ENCODE measurements at regions not wholly inside any gene's neighbourhood (a gene's known extent, or its start where the extent isn't known, plus 50 kb on each side); places are given as distances from the start of the nearest gene placed in this dataset.
"Not testable (repeated sequence)": the region's sequence is repeated elsewhere in the genome, so short reads cannot be mapped to it uniquely, and the experiment has no call there.

DNA sequence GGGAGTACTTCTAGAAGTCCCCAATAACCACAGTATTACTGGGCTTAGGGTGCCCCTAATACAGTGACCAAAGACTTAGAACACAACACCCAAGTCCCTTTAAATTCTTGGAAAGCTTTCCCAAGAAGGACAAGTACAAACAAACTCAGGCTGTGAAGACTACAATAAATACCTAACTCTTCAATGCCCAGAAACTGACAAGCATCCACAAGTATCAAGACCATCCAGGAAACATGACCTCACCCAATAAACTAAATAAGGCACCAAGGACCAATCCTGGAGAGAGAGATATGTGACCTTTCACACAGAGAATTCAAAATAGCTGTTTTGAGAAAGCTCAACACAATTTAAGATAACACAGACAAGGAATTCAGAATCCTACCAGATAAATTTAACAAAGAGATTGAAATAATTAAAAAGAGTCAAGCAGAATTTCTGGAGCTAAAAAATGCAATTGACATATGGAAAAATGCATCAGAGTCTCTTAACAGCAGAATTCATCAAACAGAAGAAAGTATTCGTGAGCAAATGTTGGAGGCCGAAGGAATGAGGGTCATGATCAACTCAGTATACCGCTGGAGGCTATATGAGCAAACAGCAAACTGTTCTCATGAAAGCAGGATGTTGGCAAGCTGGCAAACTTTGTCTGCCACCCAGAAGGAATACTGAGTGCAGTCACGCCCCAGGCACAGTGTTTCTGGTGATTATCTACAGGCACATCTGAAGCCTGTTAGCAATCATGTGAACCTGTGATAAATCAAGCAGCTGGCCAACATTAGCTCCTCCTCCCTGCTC lies 87.0 kb upstream of the NECTIN3 start:
- H3K4me1 ChIP-seq (ENCODE audit: control insufficient read depth in 3 of 3, insufficient read depth in 2 of 3, low read depth in 1 of 3, low read length in 2 of 3) = no peaks in the 10 kb centered on the region
- H3K9me3 ChIP-seq (ENCODE audit: control insufficient read depth in 2 of 2, insufficient read depth in 1 of 2, low read depth in 1 of 2, low read length in 1 of 2) = peaks cover 0 to 12% of the 10 kb centered on the region in 2 donors
- FAIRE-seq (no peak), DNase-seq (no peak)
- 88 to 96% (median 89%) methylated on average over 4 of the region's 4 CpGs for WGBS, 3 donors
- no peak overlapping the region for H3K4me3 ChIP-seq (ENCODE audit: low read depth in 1 of 3, low read length in 3 of 3)
- H3K36me3 ChIP-seq (ENCODE audit: control insufficient read depth in 3 of 3, insufficient read depth in 2 of 3, low read depth in 1 of 3, low read length in 3 of 3) = no peaks in the 10 kb centered on the region
- H3K27ac ChIP-seq (ENCODE audit: low read depth in 1 of 3, low read length in 2 of 3) = no peak overlapping the region
- H3K27me3 ChIP-seq (ENCODE audit: control insufficient read depth in 3 of 3, insufficient read depth in 3 of 3, low read length in 3 of 3) = no peaks in the 10 kb centered on the region

DNA sequence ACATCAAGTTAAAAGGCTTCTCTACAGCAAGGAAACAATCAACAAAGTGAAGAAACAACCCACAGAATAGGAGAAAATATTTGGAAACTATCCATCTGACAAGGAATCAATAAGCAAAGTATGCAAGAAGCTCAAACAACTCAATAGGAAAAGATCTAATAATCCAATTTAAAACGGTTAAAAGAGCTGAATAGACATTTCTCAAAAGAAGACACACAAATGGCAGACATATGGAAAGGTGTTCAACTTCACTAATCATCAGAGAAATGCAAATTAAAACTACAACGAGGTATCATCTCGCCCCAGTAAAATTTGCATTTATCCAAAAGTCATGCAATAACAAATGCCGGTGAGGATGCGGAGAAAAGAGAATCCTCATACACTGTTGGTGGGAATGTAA lies 82.2 kb upstream of the NECTIN3 start:
- peaks cover 0 to 4% of the 10 kb centered on the region in 2 donors for H3K9me3 ChIP-seq (ENCODE audit: control insufficient read depth in 2 of 2, insufficient read depth in 1 of 2, low read depth in 1 of 2, low read length in 1 of 2)
- DNase-seq = no peak
- WGBS, 3 donors = 93 to 94% (median 93%) methylated on average over 5 of the region's 5 CpGs
- H3K27ac ChIP-seq (ENCODE audit: low read depth in 1 of 3, low read length in 2 of 3) = no peak overlapping the region
- H3K36me3 ChIP-seq (ENCODE audit: control insufficient read depth in 3 of 3, insufficient read depth in 2 of 3, low read depth in 1 of 3, low read length in 3 of 3) = no peaks in the 10 kb centered on the region
- FAIRE-seq = no peak
- no peak overlapping the region for H3K4me3 ChIP-seq (ENCODE audit: low read depth in 1 of 3, low read length in 3 of 3)
- H3K4me1 ChIP-seq (ENCODE audit: control insufficient read depth in 3 of 3, insufficient read depth in 2 of 3, low read depth in 1 of 3, low read length in 2 of 3) = no peaks in the 10 kb centered on the region
- no peaks in the 10 kb centered on the region for H3K27me3 ChIP-seq (ENCODE audit: control insufficient read depth in 3 of 3, insufficient read depth in 3 of 3, low read length in 3 of 3)

DNA sequence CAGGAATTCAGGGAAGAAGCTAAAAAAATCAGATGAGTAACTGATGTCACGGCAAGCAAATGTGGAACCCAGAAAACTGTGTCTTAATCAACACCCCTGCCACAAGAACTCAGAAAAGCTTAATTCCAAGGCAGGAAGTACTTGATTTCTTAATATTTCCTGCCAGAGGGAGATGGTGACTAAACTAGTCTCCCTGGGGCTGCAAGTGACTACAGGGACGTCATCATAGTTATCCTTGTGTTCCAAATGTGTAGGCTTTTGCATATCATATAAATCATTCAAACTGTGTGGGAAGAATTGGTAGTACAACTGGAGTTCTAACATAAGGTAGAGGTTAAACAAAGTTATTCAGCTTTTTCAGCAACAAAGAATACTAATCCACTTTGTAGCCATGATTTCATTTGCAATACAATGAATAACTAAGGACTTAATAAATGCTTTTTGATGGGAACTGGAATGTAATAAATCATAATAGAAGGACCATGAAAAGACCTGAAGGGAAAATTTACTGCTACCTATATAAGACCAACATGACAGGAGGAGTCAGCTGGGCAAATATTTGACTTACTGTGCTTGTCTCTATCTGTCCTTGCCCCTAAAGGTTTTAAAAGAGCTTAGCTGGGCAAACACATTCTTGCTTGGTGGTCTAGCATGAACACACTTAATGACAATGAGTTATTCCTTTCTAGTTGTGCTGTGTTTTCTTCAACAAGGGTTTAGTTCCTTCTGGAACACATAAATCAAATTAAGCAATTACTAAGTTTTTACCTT lies 76.0 kb upstream of the NECTIN3 start:
- Histone ChIP-seq H3K4me1 (ENCODE audit: control insufficient read depth in 3 of 3, insufficient read depth in 2 of 3, low read depth in 1 of 3, low read length in 2 of 3) (no peaks in the 10 kb centered on the region), H3K27ac (ENCODE audit: low read depth in 1 of 3, low read length in 2 of 3) (no peak overlapping the region), H3K36me3 (ENCODE audit: control insufficient read depth in 3 of 3, insufficient read depth in 2 of 3, low read depth in 1 of 3, low read length in 3 of 3) (no peaks in the 10 kb centered on the region), H3K4me3 (ENCODE audit: low read depth in 1 of 3, low read length in 3 of 3) (no peak overlapping the region), H3K27me3 (ENCODE audit: control insufficient read depth in 3 of 3, insufficient read depth in 3 of 3, low read length in 3 of 3) (no peaks in the 10 kb centered on the region), H3K9me3 (ENCODE audit: control insufficient read depth in 2 of 2, insufficient read depth in 1 of 2, low read depth in 1 of 2, low read length in 1 of 2) (no peaks in the 10 kb centered on the region)
- WGBS, 3 donors = 49 to 80% (median 67%) methylated on average over 2 of the region's 2 CpGs
- DNase-seq (no peak), FAIRE-seq (no peak)

DNA sequence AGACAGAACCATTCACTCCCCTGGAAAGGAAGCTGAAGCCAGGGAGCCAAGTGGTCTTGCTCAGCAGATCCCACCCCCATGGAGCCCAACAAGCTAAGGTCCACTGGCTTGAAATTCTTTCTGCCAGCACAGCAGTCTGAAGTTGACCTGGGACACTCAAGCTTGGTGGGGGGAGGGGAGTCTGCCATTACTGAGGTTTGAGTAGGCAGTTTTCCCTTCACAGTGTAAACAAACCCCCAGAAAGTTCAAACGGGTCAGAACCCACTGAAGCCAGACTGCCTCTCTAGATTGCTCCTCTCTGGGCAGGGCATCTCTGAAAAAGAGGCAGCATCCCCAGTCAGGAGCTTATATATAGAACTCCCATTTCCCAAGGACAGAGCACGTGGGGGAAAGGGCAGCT lies 72.8 kb upstream of the NECTIN3 start:
- not testable (repeated sequence) for DNase-seq; H3K27me3 ChIP-seq (ENCODE audit: control insufficient read depth in 3 of 3, insufficient read depth in 3 of 3, low read length in 3 of 3); H3K4me1 ChIP-seq (ENCODE audit: control insufficient read depth in 3 of 3, insufficient read depth in 2 of 3, low read depth in 1 of 3, low read length in 2 of 3); H3K27ac ChIP-seq (ENCODE audit: low read depth in 1 of 3, low read length in 2 of 3); H3K9me3 ChIP-seq (ENCODE audit: control insufficient read depth in 2 of 2, insufficient read depth in 1 of 2, low read depth in 1 of 2, low read length in 1 of 2); FAIRE-seq; H3K4me3 ChIP-seq (ENCODE audit: low read depth in 1 of 3, low read length in 3 of 3); H3K36me3 ChIP-seq (ENCODE audit: control insufficient read depth in 3 of 3, insufficient read depth in 2 of 3, low read depth in 1 of 3, low read length in 3 of 3)
- 60 to 78% (median 61%) methylated on average over 2 of the region's 2 CpGs for WGBS, 3 donors

DNA sequence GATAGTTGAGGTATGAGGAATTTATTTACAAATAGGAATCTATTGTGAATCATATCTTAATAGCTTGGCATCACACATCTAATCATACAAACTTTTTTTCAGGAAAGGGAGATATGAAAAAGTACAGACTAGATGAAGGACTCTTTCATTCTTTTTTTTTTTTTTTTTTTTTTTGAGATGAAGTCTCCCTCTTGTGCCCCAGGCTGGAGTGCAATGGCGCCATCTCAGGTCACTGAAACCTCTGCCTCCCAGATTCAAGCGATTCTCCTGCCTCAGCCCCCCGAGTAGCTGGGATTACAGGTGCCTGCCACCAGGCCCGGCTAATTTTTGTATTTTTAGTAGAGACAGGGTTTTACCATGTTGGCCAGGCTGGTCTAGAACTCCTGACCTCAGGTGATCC lies 65.1 kb upstream of the NECTIN3 start:
- H3K4me3 ChIP-seq (ENCODE audit: low read depth in 1 of 3, low read length in 3 of 3); H3K9me3 ChIP-seq (ENCODE audit: control insufficient read depth in 2 of 2, insufficient read depth in 1 of 2, low read depth in 1 of 2, low read length in 1 of 2); H3K36me3 ChIP-seq (ENCODE audit: control insufficient read depth in 3 of 3, insufficient read depth in 2 of 3, low read depth in 1 of 3, low read length in 3 of 3); H3K27ac ChIP-seq (ENCODE audit: low read depth in 1 of 3, low read length in 2 of 3); H3K4me1 ChIP-seq (ENCODE audit: control insufficient read depth in 3 of 3, insufficient read depth in 2 of 3, low read depth in 1 of 3, low read length in 2 of 3); H3K27me3 ChIP-seq (ENCODE audit: control insufficient read depth in 3 of 3, insufficient read depth in 3 of 3, low read length in 3 of 3); DNase-seq; FAIRE-seq: not testable (repeated sequence)
- 81 to 96% (median 89%) methylated on average over 4 of the region's 4 CpGs for WGBS, 3 donors

DNA sequence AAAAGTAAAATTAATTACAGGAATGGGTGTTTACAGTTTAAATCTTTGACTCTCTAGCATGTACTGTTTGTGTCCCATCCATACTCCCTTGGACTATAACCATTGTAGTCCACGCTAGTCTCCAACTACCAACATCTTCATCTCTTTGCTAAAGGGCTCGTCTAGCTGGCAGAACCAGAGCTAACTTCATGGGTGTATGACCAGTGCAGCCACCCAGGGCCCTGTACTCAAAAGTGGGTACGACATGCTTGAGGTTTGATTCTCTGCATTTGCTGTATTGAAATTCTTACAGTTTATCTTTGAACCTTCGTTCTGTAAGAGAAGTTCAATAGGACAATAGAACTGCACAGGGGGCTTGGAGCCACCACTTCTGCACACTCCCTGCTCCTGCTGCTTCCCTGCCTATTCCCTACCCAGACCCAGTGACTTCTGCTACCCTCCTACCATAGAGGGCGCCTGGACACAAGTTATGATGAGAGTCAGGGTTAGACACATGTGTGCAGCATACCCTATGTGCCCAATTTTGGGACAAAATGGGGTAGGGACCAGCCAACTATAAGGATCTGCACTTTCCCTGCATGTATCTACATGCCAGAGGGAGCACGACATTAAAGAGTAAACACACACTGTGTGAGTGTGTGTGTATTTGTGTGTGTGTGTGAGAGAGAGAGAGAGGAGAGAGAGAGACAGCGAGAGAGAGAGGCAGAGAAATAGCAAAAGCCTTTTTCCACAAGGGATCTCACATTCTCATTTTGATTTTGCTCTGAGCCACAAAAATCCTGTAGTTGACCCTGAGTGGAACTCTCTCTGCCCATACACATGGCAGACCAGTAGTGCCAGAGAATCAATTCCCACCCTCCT lies 59.0 kb upstream of the NECTIN3 start:
- DNase-seq (peak; percentile 25 to 39), FAIRE-seq (no peak)
- Histone ChIP-seq H3K9me3 (ENCODE audit: control insufficient read depth in 2 of 2, insufficient read depth in 1 of 2, low read depth in 1 of 2, low read length in 1 of 2) (no peaks in the 10 kb centered on the region), H3K4me3 (ENCODE audit: low read depth in 1 of 3, low read length in 3 of 3) (no peak overlapping the region), H3K27me3 (ENCODE audit: control insufficient read depth in 3 of 3, insufficient read depth in 3 of 3, low read length in 3 of 3) (peaks cover 0 to 1% (median 0%) of the 10 kb centered on the region in 3 donors), H3K4me1 (ENCODE audit: control insufficient read depth in 3 of 3, insufficient read depth in 2 of 3, low read depth in 1 of 3, low read length in 2 of 3) (no peaks in the 10 kb centered on the region), H3K27ac (ENCODE audit: low read depth in 1 of 3, low read length in 2 of 3) (no peak overlapping the region), H3K36me3 (ENCODE audit: control insufficient read depth in 3 of 3, insufficient read depth in 2 of 3, low read depth in 1 of 3, low read length in 3 of 3) (no peaks in the 10 kb centered on the region)
- 62 to 82% (median 81%) methylated on average over 6 to 7 of the region's 7 CpGs for WGBS, 3 donors

Measured in small intestine (tissue), 7 donors.